ENCODE measurements at regions not wholly inside any gene's neighbourhood (a gene's known extent, or its start where the extent isn't known, plus 50 kb on each side); places are given as distances from the start of the nearest gene placed in this dataset.

GRCh38 chr20:60583741-60584140 lies 625.5 kb downstream of the CDH26 start (continued):
- TF ChIP-seq REST (IDR thresholded peaks at IDR 0.05; ENCODE audit: low read depth, low read length) (no peak), RAD21 (IDR thresholded peaks at IDR 0.05; ENCODE audit: low read length) (no peak), SMC3 (IDR thresholded peaks at IDR 0.05; ENCODE audit: low read depth, low read length) (no peak)
- TF ChIP-seq, protein P1, sequence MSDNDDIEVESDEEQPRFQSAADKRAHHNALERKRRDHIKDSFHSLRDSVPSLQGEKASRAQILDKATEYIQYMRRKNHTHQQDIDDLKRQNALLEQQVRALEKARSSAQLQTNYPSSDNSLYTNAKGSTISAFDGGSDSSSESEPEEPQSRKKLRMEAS (IDR thresholded peaks at IDR 0.05; ENCODE audit: low read depth): no peak

- H3K9ac ChIP-seq: no peak overlapping the region
- H4K20me1 ChIP-seq (ENCODE audit: insufficient read depth): no peaks in the 10 kb centered on the region
- TF ChIP-seq NFIC (IDR thresholded peaks at IDR 0.05; ENCODE audit: borderline replicate concordance): no peak
- TF ChIP-seq RXRA (IDR thresholded peaks at IDR 0.05; ENCODE audit: borderline replicate concordance, low read depth): no peak
- TF ChIP-seq, protein P1 (IDR thresholded peaks at IDR 0.05; ENCODE audit: low read depth): no peak
- TF ChIP-seq PBX3 (IDR thresholded peaks at IDR 0.05): no peak
- TF ChIP-seq FOSL2 (IDR thresholded peaks at IDR 0.05; ENCODE audit: borderline replicate concordance, low read depth): no peak
- no peak for TF ChIP-seq MXI1 (IDR thresholded peaks at IDR 0.05; ENCODE audit: low read depth, low read length)
- no peak for TF ChIP-seq MEF2A (IDR thresholded peaks at IDR 0.05; ENCODE audit: borderline replicate concordance, low read depth)
- no peak for TF ChIP-seq FOXM1 (IDR thresholded peaks at IDR 0.05; ENCODE audit: low read depth)
- TF ChIP-seq EP300 (IDR thresholded peaks at IDR 0.05; ENCODE audit: borderline replicate concordance in 1 of 2, low read depth in 1 of 2, low read length in 1 of 2): no peak
- TF ChIP-seq SIN3A (IDR thresholded peaks at IDR 0.05; ENCODE audit: borderline replicate concordance, low read depth, low read length): no peak
- TF ChIP-seq USF2 (IDR thresholded peaks at IDR 0.05; ENCODE audit: borderline replicate concordance, low read depth, low read length): no peak
- no peak for TF ChIP-seq SMC3 (IDR thresholded peaks at IDR 0.05; ENCODE audit: low read depth, low read length)
- no peak for TF ChIP-seq ELF1 (IDR thresholded peaks at IDR 0.05)
- TF ChIP-seq USF1 (IDR thresholded peaks at IDR 0.05; ENCODE audit: borderline replicate concordance, low read depth): no peak
- TF ChIP-seq TCF12 (IDR thresholded peaks at IDR 0.05): no peak
- H2AFZ ChIP-seq (ENCODE audit: low read depth): no peak overlapping the region
- H3K9me2 ChIP-seq: no peaks in the 10 kb centered on the region
- no peak for DNase-seq
- no peaks in the 10 kb centered on the region for H3K79me2 ChIP-seq (ENCODE audit: insufficient read depth)
- no peak overlapping the region for H3K4me2 ChIP-seq
- no peak overlapping the region for H3K4me3 ChIP-seq (ENCODE audit: low read depth in 2 of 2, low read length in 1 of 2)
- H3F3A ChIP-seq (replicated peaks; ENCODE audit: insufficient read depth): no peaks in the 10 kb centered on the region
- ChIA-PET CTCF (interaction anchor here (1.0 kb wide), 1 partner anchor 20 kb away, joined by 3 read pairs; no protein-coding TSS in a partner anchor), POLR2A (no interaction called here)
- no peaks in the 10 kb centered on the region for H3K36me3 ChIP-seq (replicated peaks in 1 of 2; ENCODE audit: control insufficient read depth in 1 of 2, insufficient read depth in 2 of 2, low read length in 1 of 2)
- peaks cover 0 to 6% of the 10 kb centered on the region in 2 experiments; a peak in 1 of 4 replicates for H3K4me1 ChIP-seq (ENCODE audit: control insufficient read depth in 1 of 2, insufficient read depth in 2 of 2, low read depth in 1 of 2, low read length in 1 of 2)
- no peaks in the 10 kb centered on the region for H3K9me3 ChIP-seq
- H3K27me3 ChIP-seq (ENCODE audit: insufficient read depth): no peaks in the 10 kb centered on the region
- WGBS (ENCODE audit: low lambda C conversion rate): 7% methylated on average over 4 of the region's 4 CpGs
- no peak overlapping the region for H3K27ac ChIP-seq (ENCODE audit: low read depth in 2 of 2, low read length in 1 of 2)
These were observed 626.0 kb downstream of the CDH26 start for GRCh38 chr20:60584221-60584620.

All from SK-N-SH (cell line).